DOHH2 (cell line): ENCODE measurements at regions not wholly inside any gene's neighbourhood (a gene's known extent, or its start where the extent isn't known, plus 50 kb on each side); places are given as distances from the start of the nearest gene placed in this dataset.

Experiments
- H3F3A ChIP-seq: fragments of 200-600 bp; sonication (generic), shearing (Covaris generic); 2 replicates; pipeline ENCODE4 v1.6.0; 2016; ENCODE audit warnings: antibody characterized with exemption, mild to moderate bottlenecking; ENCODE audit not compliant: control insufficient read depth, insufficient read depth
- H3K27ac ChIP-seq: fragments of 200-600 bp; sonication (generic); 2 replicates; pipeline ENCODE4 v1.5.1; 2014; ENCODE audit warnings: low read depth, mild to moderate bottlenecking, low read length, moderate library complexity
- H3K27me3 ChIP-seq: fragments of 200-600 bp; sonication (generic); 2 replicates; pipeline ENCODE4 v1.6.1; 2014; ENCODE audit warnings: mild to moderate bottlenecking, low read length, mixed read lengths; ENCODE audit not compliant: control insufficient read depth
- H3K36me3 ChIP-seq: fragments of 200-600 bp; sonication (generic); 2 replicates; pipeline ENCODE4 v1.6.1; 2014; ENCODE audit warnings: mild to moderate bottlenecking, low read length, moderate library complexity, mixed read lengths; ENCODE audit not compliant: control insufficient read depth
- H3K4me1 ChIP-seq: fragments of 200-600 bp; sonication (generic); 2 replicates; pipeline ENCODE4 v1.6.1; 2014; ENCODE audit warnings: mild to moderate bottlenecking, low read length, mixed read lengths; ENCODE audit not compliant: control insufficient read depth
- H3K4me2 ChIP-seq: fragments of 200-600 bp; sonication (generic); 2 replicates; pipeline ENCODE4 v1.6.0; 2014; ENCODE audit warnings: mild to moderate bottlenecking, low read length, moderate library complexity
- H3K4me3 ChIP-seq: fragments of 200-600 bp; sonication (generic); 2 replicates; pipeline ENCODE4 v1.5.1; 2014; ENCODE audit warnings: mild to moderate bottlenecking, low read length, mixed read lengths
- H3K79me2 ChIP-seq: fragments of 200-600 bp; sonication (generic); 2 replicates; pipeline ENCODE4 v1.6.1; 2014; ENCODE audit warnings: mild to moderate bottlenecking, low read length, mixed read lengths; ENCODE audit not compliant: control insufficient read depth
- H3K9me2 ChIP-seq: fragments of 200-600 bp; sonication (generic); replicated peaks from 2 replicates; pipeline ENCODE4 v1.6.1; 2014; ENCODE audit warnings: mild to moderate bottlenecking, low read length, mixed read lengths; ENCODE audit not compliant: control insufficient read depth
- H3K9me3 ChIP-seq: fragments of 200-600 bp; sonication (generic); 2 replicates; pipeline ENCODE4 v1.6.1; 2014; ENCODE audit warnings: antibody characterized with exemption, low read length, mixed read lengths; ENCODE audit not compliant: control insufficient read depth, insufficient read depth
- H4K20me1 ChIP-seq: fragments of 200-600 bp; sonication (generic); 2 replicates; pipeline ENCODE4 v1.6.0; 2014; ENCODE audit warnings: low read depth, mild to moderate bottlenecking, antibody characterized with exemption, low read length, moderate library complexity; ENCODE audit not compliant: control insufficient read depth, insufficient read depth
- CTCF ChIP-seq: fragments of 200-600 bp; sonication (generic); IDR thresholded peaks from one replicate; pipeline ENCODE4 v1.5.1; 2014; ENCODE audit warnings: antibody characterized with exemption, mild to moderate bottlenecking, low read depth, low read length; ENCODE audit not compliant: poor library complexity, severe bottlenecking
- EZH2phosphoT487 ChIP-seq: fragments of 200-600 bp; sonication (generic); IDR thresholded peaks from 2 replicates; pipeline ENCODE4 v1.6.1; 2017; ENCODE audit warnings: borderline replicate concordance, mild to moderate bottlenecking, antibody characterized with exemption, low read length, moderate library complexity, mixed read lengths

- Histone ChIP-seq H4K20me1 (no peaks in the 10 kb centered on the region), H3K4me2 (no peak overlapping the region), H3F3A (no peaks in the 10 kb centered on the region), H3K9me2 (no peaks in the 10 kb centered on the region), H3K27me3 (no peaks in the 10 kb centered on the region), H3K79me2 (no peaks in the 10 kb centered on the region), H3K4me1 (no peaks in the 10 kb centered on the region), H3K36me3 (no peaks in the 10 kb centered on the region), H3K27ac (no peak overlapping the region), H3K9me3 (peaks cover 2% of the 10 kb centered on the region; the same call in 1 of the 2 replicates), H3K4me3 (no peak overlapping the region)
- TF ChIP-seq EZH2phosphoT487 (no peak), CTCF (no peak)
Measured at GRCh38 chr6:141664744-141665143, 468.0 kb upstream of the GJE1 start.

- H3F3A ChIP-seq, result no peaks in the 10 kb centered on the region
- H3K4me3 ChIP-seq, result no peak overlapping the region
- H3K9me2 ChIP-seq, result no peaks in the 10 kb centered on the region
- H3K4me1 ChIP-seq, result no peaks in the 10 kb centered on the region
- H4K20me1 ChIP-seq, result no peaks in the 10 kb centered on the region
- H3K79me2 ChIP-seq, result no peaks in the 10 kb centered on the region
- H3K9me3 ChIP-seq, result no peaks in the 10 kb centered on the region
- H3K27ac ChIP-seq, result no peak overlapping the region
- H3K4me2 ChIP-seq, result no peak overlapping the region
- TF ChIP-seq CTCF (no peak), EZH2phosphoT487 (no peak)
- no peaks in the 10 kb centered on the region for H3K36me3 ChIP-seq
- H3K27me3 ChIP-seq, result no peaks in the 10 kb centered on the region
Measured at GRCh38 chr6:141659582-141659981, 473.1 kb upstream of the GJE1 start.

- H3K9me3 ChIP-seq, result no peaks in the 10 kb centered on the region
- TF ChIP-seq EZH2phosphoT487 (no peak), CTCF (no peak)
- no peak overlapping the region for H3K27ac ChIP-seq
- H3K27me3 ChIP-seq, result no peaks in the 10 kb centered on the region
- no peaks in the 10 kb centered on the region; the same call in 1 of the 2 replicates for H3K9me2 ChIP-seq
- H3F3A ChIP-seq, result no peaks in the 10 kb centered on the region
- no peak overlapping the region for H3K4me2 ChIP-seq
- H3K36me3 ChIP-seq, result no peaks in the 10 kb centered on the region
- H3K79me2 ChIP-seq, result no peaks in the 10 kb centered on the region
- H3K4me3 ChIP-seq, result no peak overlapping the region
- H3K4me1 ChIP-seq, result no peaks in the 10 kb centered on the region
- no peaks in the 10 kb centered on the region for H4K20me1 ChIP-seq
Measured at GRCh38 chr6:141658696-141659095, 474.0 kb upstream of the GJE1 start.

- no peaks in the 10 kb centered on the region for H3F3A ChIP-seq
- H3K9me3 ChIP-seq, result no peaks in the 10 kb centered on the region
- no peak overlapping the region for H3K4me3 ChIP-seq
- H3K9me2 ChIP-seq, result no peaks in the 10 kb centered on the region; the same call in 1 of the 2 replicates
- H4K20me1 ChIP-seq, result no peaks in the 10 kb centered on the region
- H3K79me2 ChIP-seq, result no peaks in the 10 kb centered on the region
- H3K4me2 ChIP-seq, result no peak overlapping the region
- H3K27me3 ChIP-seq, result no peaks in the 10 kb centered on the region
- no peak for TF ChIP-seq EZH2phosphoT487
- TF ChIP-seq CTCF, result no peak
- H3K4me1 ChIP-seq, result no peaks in the 10 kb centered on the region
- no peak overlapping the region for H3K27ac ChIP-seq
- H3K36me3 ChIP-seq, result no peaks in the 10 kb centered on the region
Measured at GRCh38 chr6:141657812-141658211, 474.9 kb upstream of the GJE1 start.
